ENCODE measurements at regions not wholly inside any gene's neighbourhood (a gene's known extent, or its start where the extent isn't known, plus 50 kb on each side); places are given as distances from the start of the nearest gene placed in this dataset.

GRCh38 chr14:76950055-76951020 is 78.2 kb downstream of the IRF2BPL start:
- peaks cover 45% of the 10 kb centered on the region for H3K4me1 Mint-ChIP-seq (ENCODE audit: insufficient read depth, unreplicated experiment)
- intact Hi-C loops (cut with micrococcal nuclease), result no loop called here
- H3K9me3 Mint-ChIP-seq (ENCODE audit: unreplicated experiment), result no peaks in the 10 kb centered on the region
- no peak overlapping the region for H3K4me3 Mint-ChIP-seq (ENCODE audit: unreplicated experiment)
- no peaks in the 10 kb centered on the region for H3K36me3 Mint-ChIP-seq (ENCODE audit: insufficient read depth, unreplicated experiment)
- no TSS peak for BruUV-seq (replicated peaks)
- CTCF ChIA-PET, result interaction anchor here (0.6 to 1.7 kb wide), 4 partner anchors 9 to 92 kb away, joined by 3 to 6 read pairs (median 4); no protein-coding TSS in a partner anchor
- TF ChIP-seq, protein P1, sequence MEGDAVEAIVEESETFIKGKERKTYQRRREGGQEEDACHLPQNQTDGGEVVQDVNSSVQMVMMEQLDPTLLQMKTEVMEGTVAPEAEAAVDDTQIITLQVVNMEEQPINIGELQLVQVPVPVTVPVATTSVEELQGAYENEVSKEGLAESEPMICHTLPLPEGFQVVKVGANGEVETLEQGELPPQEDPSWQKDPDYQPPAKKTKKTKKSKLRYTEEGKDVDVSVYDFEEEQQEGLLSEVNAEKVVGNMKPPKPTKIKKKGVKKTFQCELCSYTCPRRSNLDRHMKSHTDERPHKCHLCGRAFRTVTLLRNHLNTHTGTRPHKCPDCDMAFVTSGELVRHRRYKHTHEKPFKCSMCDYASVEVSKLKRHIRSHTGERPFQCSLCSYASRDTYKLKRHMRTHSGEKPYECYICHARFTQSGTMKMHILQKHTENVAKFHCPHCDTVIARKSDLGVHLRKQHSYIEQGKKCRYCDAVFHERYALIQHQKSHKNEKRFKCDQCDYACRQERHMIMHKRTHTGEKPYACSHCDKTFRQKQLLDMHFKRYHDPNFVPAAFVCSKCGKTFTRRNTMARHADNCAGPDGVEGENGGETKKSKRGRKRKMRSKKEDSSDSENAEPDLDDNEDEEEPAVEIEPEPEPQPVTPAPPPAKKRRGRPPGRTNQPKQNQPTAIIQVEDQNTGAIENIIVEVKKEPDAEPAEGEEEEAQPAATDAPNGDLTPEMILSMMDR (IDR thresholded peaks at IDR 0.05; ENCODE audit: unreplicated experiment), result no peak
- H3K27ac Mint-ChIP-seq (ENCODE audit: low read depth, unreplicated experiment), result no peak overlapping the region
- DNase-seq (ENCODE audit: unreplicated experiment), result no peak
- H3K27me3 Mint-ChIP-seq (ENCODE audit: insufficient read depth, unreplicated experiment), result no peaks in the 10 kb centered on the region
- POLR2A ChIA-PET, result interaction anchor here (3.9 kb wide), 1 partner anchor 31 kb away, joined by 35 read pairs; no protein-coding TSS in a partner anchor

GRCh38 chr14:76948976-76949375 is 79.5 kb downstream of the IRF2BPL start:
- H3K9me3 Mint-ChIP-seq (ENCODE audit: unreplicated experiment), result no peaks in the 10 kb centered on the region
- intact Hi-C loops (cut with micrococcal nuclease), result no loop called here
- H3K4me1 Mint-ChIP-seq (ENCODE audit: insufficient read depth, unreplicated experiment), result peaks cover 34% of the 10 kb centered on the region
- H3K4me3 Mint-ChIP-seq (ENCODE audit: unreplicated experiment), result no peak overlapping the region
- no peaks in the 10 kb centered on the region for H3K27me3 Mint-ChIP-seq (ENCODE audit: insufficient read depth, unreplicated experiment)
- H3K36me3 Mint-ChIP-seq (ENCODE audit: insufficient read depth, unreplicated experiment), result no peaks in the 10 kb centered on the region
- TF ChIP-seq, protein P1 (IDR thresholded peaks at IDR 0.05; ENCODE audit: unreplicated experiment), result no peak
- POLR2A ChIA-PET, result interaction anchor here (0.6 to 3.9 kb wide), 3 partner anchors 14 to 44 kb away, joined by 3 to 35 read pairs (median 4); no protein-coding TSS in a partner anchor
- peak overlapping the region; percentile 94 for H3K27ac Mint-ChIP-seq (ENCODE audit: low read depth, unreplicated experiment)
- no peak for DNase-seq (ENCODE audit: unreplicated experiment)
- CTCF ChIA-PET, result interaction anchor here (0.6 to 2.6 kb wide), 5 partner anchors 11 to 120 kb away, joined by 3 to 12 read pairs (median 6); partner anchors contain the start of gene IRF2BPL
- no TSS peak for BruUV-seq (replicated peaks)

DNA sequence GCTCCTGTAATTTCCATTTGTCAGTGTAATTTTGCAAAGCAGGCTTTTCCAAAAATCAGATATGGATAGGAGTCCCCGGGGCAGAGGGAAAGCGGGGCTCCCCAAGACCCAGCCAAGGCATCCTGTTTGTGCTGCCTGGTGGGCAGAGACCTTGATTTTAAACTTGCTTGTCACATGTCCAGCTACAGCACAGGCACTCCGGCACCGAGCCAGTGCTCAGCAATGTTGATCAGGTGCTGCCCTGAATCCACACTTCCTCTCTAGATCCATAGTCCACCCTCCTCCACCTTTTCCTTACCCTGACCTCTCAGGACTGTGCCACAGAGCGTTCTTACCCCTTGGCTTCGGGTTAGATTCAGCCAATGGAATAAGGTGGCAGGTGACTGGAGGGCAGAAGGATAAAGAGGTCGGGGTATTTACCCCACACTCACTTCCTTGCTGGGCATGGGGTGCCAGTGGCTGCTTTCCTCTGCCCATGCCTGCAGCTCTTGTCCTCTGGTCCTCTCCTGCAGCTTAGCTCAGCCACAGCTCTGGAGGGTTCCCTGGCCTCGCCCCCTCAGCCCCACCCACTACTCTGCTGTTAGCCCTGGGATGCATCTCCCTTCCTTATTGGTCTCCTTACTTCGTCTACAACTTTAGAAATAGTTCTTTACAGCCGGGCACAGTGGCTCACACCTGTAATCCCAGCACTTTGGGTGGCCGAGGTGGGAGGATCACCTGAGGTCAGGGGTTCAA is 80.1 kb downstream of the IRF2BPL start:
- H3K36me3 Mint-ChIP-seq (ENCODE audit: insufficient read depth, unreplicated experiment), result no peaks in the 10 kb centered on the region
- H3K27ac Mint-ChIP-seq (ENCODE audit: low read depth, unreplicated experiment), result peak overlapping the region; percentile 94
- peaks cover 31% of the 10 kb centered on the region for H3K4me1 Mint-ChIP-seq (ENCODE audit: insufficient read depth, unreplicated experiment)
- POLR2A ChIA-PET, result interaction anchor here (0.7 to 3.9 kb wide), 10 partner anchors 8 to 120 kb away, joined by 3 to 35 read pairs (median 5); no protein-coding TSS in a partner anchor
- H3K27me3 Mint-ChIP-seq (ENCODE audit: insufficient read depth, unreplicated experiment), result no peaks in the 10 kb centered on the region
- intact Hi-C loops (cut with micrococcal nuclease), result no loop called here
- CTCF ChIA-PET, result interaction anchor here (0.7 to 2.6 kb wide), 13 partner anchors 12 to 195 kb away, joined by 3 to 12 read pairs (median 6); partner anchors contain the start of gene IRF2BPL
- H3K4me3 Mint-ChIP-seq (ENCODE audit: unreplicated experiment), result no peak overlapping the region
- no peaks in the 10 kb centered on the region for H3K9me3 Mint-ChIP-seq (ENCODE audit: unreplicated experiment)
- DNase-seq (ENCODE audit: unreplicated experiment), result no peak
- TF ChIP-seq, protein P1 (IDR thresholded peaks at IDR 0.05; ENCODE audit: unreplicated experiment), result no peak
- BruUV-seq (replicated peaks), result no TSS peak
